Subcutaneous abdominal adipose tissue (tissue), 5 donors: ENCODE measurements at regions not wholly inside any gene's neighbourhood (a gene's known extent, or its start where the extent isn't known, plus 50 kb on each side); places are given as distances from the start of the nearest gene placed in this dataset.
A peak's percentile ranks its signal among the peaks of the same experiment; 100 is the strongest.

ENCODE experiments used
- H3K27ac ChIP-seq: one replicate; pipeline ENCODE4 v1.7.0; 2013; ENCODE audit warnings: low read depth, mild to moderate bottlenecking, inconsistent platforms, low read length, moderate library complexity
- H3K27me3 ChIP-seq, 5 donors: one replicate each; pipeline ENCODE4 v1.7.0; 2013; ENCODE audit warnings: low read length in 5 of 5, inconsistent platforms in 1 of 5; ENCODE audit not compliant: control insufficient read depth in 5 of 5, insufficient read depth in 4 of 5
- H3K36me3 ChIP-seq, 5 donors: one replicate each; pipeline ENCODE4 v1.7.0; 2013; ENCODE audit warnings: low read length in 5 of 5; ENCODE audit not compliant: control insufficient read depth in 5 of 5, insufficient read depth in 5 of 5
- H3K4me1 ChIP-seq, 5 donors: one replicate each; pipeline ENCODE4 v1.7.0; 2013; ENCODE audit warnings: low read length in 5 of 5, mild to moderate bottlenecking in 3 of 5, moderate library complexity in 1 of 5; ENCODE audit not compliant: control insufficient read depth in 5 of 5, insufficient read depth in 5 of 5
- H3K4me3 ChIP-seq, 5 donors: one replicate each; pipeline ENCODE4 v1.7.0; 2013; ENCODE audit warnings: low read length in 5 of 5, low read depth in 1 of 5
- H3K9ac ChIP-seq, 5 donors: one replicate each; pipeline ENCODE4 v1.7.0; 2013; ENCODE audit warnings: low read length in 5 of 5, mild to moderate bottlenecking in 4 of 5, moderate library complexity in 3 of 5
- H3K9me3 ChIP-seq, 5 donors: one replicate each; pipeline ENCODE4 v1.7.0; 2013; ENCODE audit warnings: low read length in 5 of 5; ENCODE audit not compliant: control insufficient read depth in 5 of 5
- donor health status: healthy.
- donor health status: healthy.
- donor health status: healthy.
- donor health status: healthy.
- donor health status: healthy.

DNA sequence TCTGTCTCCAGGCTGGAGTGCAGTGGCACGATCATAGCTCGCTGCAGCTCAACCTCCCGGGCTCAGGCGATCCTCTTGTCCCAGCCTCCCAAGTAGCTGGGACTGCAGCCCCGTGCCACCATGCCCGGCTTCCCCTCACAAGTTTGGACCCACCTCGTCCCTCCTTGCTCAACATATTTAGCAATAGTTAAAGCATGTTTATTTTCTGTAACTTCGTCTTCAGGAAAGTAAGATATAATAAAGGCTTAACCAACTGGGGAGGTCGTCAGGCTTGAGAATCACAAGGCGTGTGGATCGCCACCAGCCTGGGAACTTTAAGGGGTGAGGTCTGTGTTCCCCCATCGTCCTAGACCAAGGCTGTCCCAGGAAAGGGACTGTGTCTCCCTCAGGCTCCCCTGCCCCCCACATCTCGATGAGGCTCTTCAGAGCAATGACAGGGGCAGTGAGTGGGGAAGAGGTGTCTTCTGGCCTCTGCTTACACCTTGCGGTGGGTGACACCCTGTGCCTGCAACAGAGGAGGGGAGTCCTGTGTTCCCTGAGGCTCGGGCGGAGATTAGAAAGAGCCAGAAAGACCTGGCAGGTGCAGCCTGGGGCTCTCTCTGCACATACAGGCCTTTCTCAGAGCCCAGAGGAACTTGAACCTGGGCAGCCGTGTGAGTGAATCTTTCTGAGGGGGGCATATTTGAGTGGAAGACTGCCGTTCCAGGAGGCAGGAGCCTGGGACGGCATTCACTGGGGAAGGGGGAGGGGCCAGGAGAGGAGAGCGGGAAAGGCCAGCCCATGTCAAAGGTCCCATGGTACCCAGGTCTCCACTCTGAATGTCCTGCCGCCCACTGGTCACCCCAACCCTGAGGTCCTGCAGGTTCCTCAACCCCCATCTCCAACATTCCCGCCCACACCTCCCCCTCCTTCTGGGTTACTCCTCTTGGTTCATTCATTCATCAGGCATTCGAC lies 152.3 kb downstream of the SMAD6 start:
- Histone ChIP-seq H3K4me3 (no peak overlapping the region), H3K9ac (no peak overlapping the region), H3K36me3 (peaks cover 0 to 3% (median 0%) of the 10 kb centered on the region in 5 donors), H3K27ac (no peak overlapping the region), H3K4me1 (peaks cover 5 to 27% (median 24%) of the 10 kb centered on the region in 5 donors), H3K9me3 (no peaks in the 10 kb centered on the region), H3K27me3 (no peaks in the 10 kb centered on the region)

DNA sequence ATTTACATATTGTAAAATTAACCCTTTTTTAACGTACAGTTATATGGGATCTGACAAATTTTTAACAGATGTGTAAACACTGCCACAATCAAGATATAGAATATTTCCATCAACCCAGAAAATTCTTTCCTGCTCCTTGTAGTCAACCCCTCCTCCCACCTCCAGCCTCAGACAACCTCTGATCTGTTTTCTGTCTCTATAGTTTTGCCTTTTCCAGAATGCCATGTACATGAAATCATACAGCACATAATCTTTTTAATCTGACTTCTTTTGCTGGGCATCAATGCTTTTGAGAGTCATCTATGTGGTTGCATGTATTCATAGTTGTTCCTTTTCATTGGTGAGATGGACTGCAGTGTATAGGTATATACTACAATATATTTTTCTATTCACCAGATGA lies 153.0 kb downstream of the SMAD6 start:
- Histone ChIP-seq H3K4me3 (no peak overlapping the region), H3K36me3 (peaks cover 0 to 6% (median 3%) of the 10 kb centered on the region in 5 donors), H3K4me1 (peaks cover 5 to 22% (median 20%) of the 10 kb centered on the region in 5 donors), H3K9ac (no peak overlapping the region), H3K27ac (no peak overlapping the region), H3K9me3 (no peaks in the 10 kb centered on the region), H3K27me3 (no peaks in the 10 kb centered on the region)

- no peak overlapping the region for H3K27ac ChIP-seq
- H3K9me3 ChIP-seq = no peaks in the 10 kb centered on the region
- peaks cover 0 to 12% (median 3%) of the 10 kb centered on the region in 5 donors for H3K36me3 ChIP-seq
- no peaks in the 10 kb centered on the region for H3K27me3 ChIP-seq
- no peak overlapping the region for H3K9ac ChIP-seq
- H3K4me1 ChIP-seq = peaks cover under 1 to 9% (median 5%) of the 10 kb centered on the region in 5 donors
- no peak overlapping the region for H3K4me3 ChIP-seq
Observed at GRCh38 chr15:66857694-66858093, 155.7 kb downstream of the SMAD6 start.

- Histone ChIP-seq H3K27me3 (no peaks in the 10 kb centered on the region), H3K4me1 (peaks cover 3 to 15% (median 11%) of the 10 kb centered on the region in 5 donors), H3K36me3 (peaks cover 0 to 12% (median 3%) of the 10 kb centered on the region in 5 donors), H3K27ac (no peak overlapping the region), H3K4me3 (no peak overlapping the region), H3K9ac (no peak overlapping the region), H3K9me3 (no peaks in the 10 kb centered on the region)
Observed at GRCh38 chr15:66858423-66859207, 156.6 kb downstream of the SMAD6 start.

- no peak overlapping the region for H3K27ac ChIP-seq
- no peaks in the 10 kb centered on the region for H3K9me3 ChIP-seq
- no peak overlapping the region for H3K9ac ChIP-seq
- peaks cover 3 to 15% (median 11%) of the 10 kb centered on the region in 5 donors for H3K4me1 ChIP-seq
- H3K27me3 ChIP-seq = no peaks in the 10 kb centered on the region
- H3K36me3 ChIP-seq = peaks cover 0 to 12% (median 5%) of the 10 kb centered on the region in 5 donors
- H3K4me3 ChIP-seq = no peak overlapping the region
Observed at GRCh38 chr15:66859688-66860253, 157.7 kb downstream of the SMAD6 start.

- Histone ChIP-seq H3K9me3 (no peaks in the 10 kb centered on the region), H3K27ac (no peak overlapping the region), H3K27me3 (no peaks in the 10 kb centered on the region), H3K4me1 (peaks cover 7 to 19% (median 14%) of the 10 kb centered on the region in 5 donors), H3K4me3 (no peak overlapping the region), H3K36me3 (peaks cover 0 to 12% (median 5%) of the 10 kb centered on the region in 5 donors), H3K9ac (no peak overlapping the region)
Observed at GRCh38 chr15:66860844-66861243, 158.8 kb downstream of the SMAD6 start.

GRCh38 chr15:66862111-66862939 lies 160.3 kb downstream of the SMAD6 start:
- peaks cover 0 to 13% (median 5%) of the 10 kb centered on the region in 5 donors for H3K36me3 ChIP-seq
- H3K27ac ChIP-seq = no peak overlapping the region
- peaks cover 7 to 29% (median 25%) of the 10 kb centered on the region in 5 donors for H3K4me1 ChIP-seq
- H3K9me3 ChIP-seq = no peaks in the 10 kb centered on the region
- H3K9ac ChIP-seq = no peak overlapping the region
- H3K4me3 ChIP-seq = no peak overlapping the region
- H3K27me3 ChIP-seq = no peaks in the 10 kb centered on the region

DNA sequence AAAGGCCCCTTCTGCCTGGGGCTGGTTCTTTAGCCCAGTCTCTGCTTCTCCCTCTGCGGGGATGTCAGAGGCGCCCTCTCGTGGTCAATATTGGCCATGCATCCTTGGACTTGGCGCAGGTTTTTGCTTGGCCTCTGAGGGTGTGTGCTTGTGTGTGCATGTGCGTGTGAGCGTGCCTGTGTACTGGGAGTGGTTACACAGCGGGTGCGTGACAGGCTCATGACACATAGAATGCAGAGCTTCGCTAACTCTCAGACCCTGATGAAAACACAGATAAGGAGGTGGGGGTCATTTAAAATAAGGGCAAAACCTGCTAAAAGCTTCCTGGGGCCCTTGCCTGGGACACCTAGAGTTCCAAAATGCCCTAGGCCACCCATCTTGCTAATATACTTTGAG lies 160.9 kb downstream of the SMAD6 start:
- Histone ChIP-seq H3K9ac (no peak overlapping the region), H3K27ac (no peak overlapping the region), H3K36me3 (peaks cover 0 to 13% (median 5%) of the 10 kb centered on the region in 5 donors), H3K4me1 (peaks cover 7 to 29% (median 25%) of the 10 kb centered on the region in 5 donors), H3K27me3 (no peaks in the 10 kb centered on the region), H3K4me3 (peak overlapping the region in 2 of 5 donors; percentile 19 to 29), H3K9me3 (no peaks in the 10 kb centered on the region)

- Histone ChIP-seq H3K27ac (no peak overlapping the region), H3K4me3 (peak overlapping the region in 1 of 5 donors; percentile 19), H3K4me1 (peaks cover 7 to 29% (median 26%) of the 10 kb centered on the region in 5 donors), H3K36me3 (peaks cover 0 to 12% (median 5%) of the 10 kb centered on the region in 5 donors), H3K9ac (no peak overlapping the region), H3K27me3 (no peaks in the 10 kb centered on the region), H3K9me3 (no peaks in the 10 kb centered on the region)
Observed at GRCh38 chr15:66863390-66864085, 161.5 kb downstream of the SMAD6 start.
